ENCODE measurements at regions not wholly inside any gene's neighbourhood (a gene's known extent, or its start where the extent isn't known, plus 50 kb on each side); places are given as distances from the start of the nearest gene placed in this dataset.

DNA sequence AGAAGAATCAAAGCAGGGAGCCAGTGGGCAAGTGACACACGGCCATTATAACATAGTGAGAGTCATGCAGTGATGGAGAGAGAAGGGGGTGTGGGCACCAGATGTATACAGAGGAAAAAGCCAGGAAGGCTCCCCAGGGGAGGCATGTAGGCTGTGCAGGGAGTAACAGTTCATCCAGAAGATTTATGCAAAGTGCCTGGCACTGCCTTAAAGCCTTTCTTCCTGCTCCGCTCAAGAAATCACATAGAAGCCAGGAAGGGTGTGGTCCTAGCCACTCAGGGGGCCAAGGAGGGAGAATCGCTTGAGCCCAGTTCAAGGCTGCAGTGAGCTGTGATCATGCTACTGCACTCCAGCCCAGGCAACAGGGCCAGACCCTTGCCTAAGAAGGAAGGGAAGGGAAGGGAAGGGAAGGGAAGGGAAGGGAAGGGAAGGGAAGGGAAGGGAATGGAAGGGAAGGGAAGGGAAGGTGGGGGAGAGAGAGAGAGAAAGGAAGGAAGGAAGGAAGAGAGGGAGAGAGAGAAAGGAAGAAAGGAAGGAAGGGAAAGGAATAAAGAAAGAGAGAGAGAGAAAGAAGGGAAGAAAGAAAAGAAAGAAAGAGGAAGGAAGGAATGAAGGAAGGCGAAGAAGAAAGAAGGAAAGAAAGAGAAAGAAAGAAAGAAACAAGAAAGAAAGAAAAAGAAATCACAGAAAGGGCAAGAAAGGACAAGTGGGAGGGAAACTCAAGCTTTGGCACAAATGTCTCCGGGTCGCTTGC, 89.8 kb downstream of the LHX2 start:
- ATAC-seq: no peak
- TF ChIP-seq, protein P1, sequence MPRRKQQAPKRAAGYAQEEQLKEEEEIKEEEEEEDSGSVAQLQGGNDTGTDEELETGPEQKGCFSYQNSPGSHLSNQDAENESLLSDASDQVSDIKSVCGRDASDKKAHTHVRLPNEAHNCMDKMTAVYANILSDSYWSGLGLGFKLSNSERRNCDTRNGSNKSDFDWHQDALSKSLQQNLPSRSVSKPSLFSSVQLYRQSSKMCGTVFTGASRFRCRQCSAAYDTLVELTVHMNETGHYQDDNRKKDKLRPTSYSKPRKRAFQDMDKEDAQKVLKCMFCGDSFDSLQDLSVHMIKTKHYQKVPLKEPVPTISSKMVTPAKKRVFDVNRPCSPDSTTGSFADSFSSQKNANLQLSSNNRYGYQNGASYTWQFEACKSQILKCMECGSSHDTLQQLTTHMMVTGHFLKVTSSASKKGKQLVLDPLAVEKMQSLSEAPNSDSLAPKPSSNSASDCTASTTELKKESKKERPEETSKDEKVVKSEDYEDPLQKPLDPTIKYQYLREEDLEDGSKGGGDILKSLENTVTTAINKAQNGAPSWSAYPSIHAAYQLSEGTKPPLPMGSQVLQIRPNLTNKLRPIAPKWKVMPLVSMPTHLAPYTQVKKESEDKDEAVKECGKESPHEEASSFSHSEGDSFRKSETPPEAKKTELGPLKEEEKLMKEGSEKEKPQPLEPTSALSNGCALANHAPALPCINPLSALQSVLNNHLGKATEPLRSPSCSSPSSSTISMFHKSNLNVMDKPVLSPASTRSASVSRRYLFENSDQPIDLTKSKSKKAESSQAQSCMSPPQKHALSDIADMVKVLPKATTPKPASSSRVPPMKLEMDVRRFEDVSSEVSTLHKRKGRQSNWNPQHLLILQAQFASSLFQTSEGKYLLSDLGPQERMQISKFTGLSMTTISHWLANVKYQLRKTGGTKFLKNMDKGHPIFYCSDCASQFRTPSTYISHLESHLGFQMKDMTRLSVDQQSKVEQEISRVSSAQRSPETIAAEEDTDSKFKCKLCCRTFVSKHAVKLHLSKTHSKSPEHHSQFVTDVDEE (CRISPR knock-in tag; IDR thresholded peaks at IDR 0.05): no peak

DNA sequence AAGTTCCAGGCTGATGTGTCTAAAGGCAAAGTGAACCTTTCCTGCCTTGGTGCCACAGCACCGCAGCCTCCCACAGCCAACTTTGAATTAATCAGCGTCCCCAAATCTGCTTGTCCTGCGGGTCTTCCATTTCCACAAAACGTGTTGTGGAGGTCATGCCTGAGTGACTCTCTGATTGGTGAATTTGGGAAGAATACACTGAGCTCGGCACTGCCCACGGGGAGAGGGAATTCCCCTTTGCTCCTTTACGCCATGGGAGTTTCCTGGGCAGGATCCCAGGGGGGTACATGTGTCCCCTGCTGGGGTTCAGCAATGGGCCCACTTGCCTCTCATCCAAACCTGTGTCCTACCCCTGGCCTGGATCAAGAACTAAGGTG, 90.4 kb downstream of the LHX2 start:
- TF ChIP-seq, protein P2, sequence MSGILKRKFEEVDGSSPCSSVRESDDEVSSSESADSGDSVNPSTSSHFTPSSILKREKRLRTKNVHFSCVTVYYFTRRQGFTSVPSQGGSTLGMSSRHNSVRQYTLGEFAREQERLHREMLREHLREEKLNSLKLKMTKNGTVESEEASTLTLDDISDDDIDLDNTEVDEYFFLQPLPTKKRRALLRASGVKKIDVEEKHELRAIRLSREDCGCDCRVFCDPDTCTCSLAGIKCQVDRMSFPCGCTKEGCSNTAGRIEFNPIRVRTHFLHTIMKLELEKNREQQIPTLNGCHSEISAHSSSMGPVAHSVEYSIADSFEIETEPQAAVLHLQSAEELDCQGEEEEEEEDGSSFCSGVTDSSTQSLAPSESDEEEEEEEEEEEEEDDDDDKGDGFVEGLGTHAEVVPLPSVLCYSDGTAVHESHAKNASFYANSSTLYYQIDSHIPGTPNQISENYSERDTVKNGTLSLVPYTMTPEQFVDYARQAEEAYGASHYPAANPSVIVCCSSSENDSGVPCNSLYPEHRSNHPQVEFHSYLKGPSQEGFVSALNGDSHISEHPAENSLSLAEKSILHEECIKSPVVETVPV (CRISPR knock-in tag; IDR thresholded peaks at IDR 0.05): no peak
- TF ChIP-seq ESRRG (CRISPR knock-in tag; IDR thresholded peaks at IDR 0.05): no peak
- TF ChIP-seq ZC3H10 (CRISPR knock-in tag; IDR thresholded peaks at IDR 0.05): no peak
- no peak for TF ChIP-seq TCF4 (CRISPR knock-in tag; IDR thresholded peaks at IDR 0.05; ENCODE audit: borderline replicate concordance)
- TF ChIP-seq, protein P3, sequence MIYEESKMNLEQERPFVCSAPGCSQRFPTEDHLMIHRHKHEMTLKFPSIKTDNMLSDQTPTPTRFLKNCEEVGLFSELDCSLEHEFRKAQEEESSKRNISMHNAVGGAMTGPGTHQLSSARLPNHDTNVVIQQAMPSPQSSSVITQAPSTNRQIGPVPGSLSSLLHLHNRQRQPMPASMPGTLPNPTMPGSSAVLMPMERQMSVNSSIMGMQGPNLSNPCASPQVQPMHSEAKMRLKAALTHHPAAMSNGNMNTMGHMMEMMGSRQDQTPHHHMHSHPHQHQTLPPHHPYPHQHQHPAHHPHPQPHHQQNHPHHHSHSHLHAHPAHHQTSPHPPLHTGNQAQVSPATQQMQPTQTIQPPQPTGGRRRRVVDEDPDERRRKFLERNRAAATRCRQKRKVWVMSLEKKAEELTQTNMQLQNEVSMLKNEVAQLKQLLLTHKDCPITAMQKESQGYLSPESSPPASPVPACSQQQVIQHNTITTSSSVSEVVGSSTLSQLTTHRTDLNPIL (CRISPR knock-in tag; IDR thresholded peaks at IDR 0.05; ENCODE audit: low read depth): no peak
- TF ChIP-seq OSR1 (CRISPR knock-in tag; IDR thresholded peaks at IDR 0.05): no peak
- no peak for TF ChIP-seq PPARA (CRISPR knock-in tag; IDR thresholded peaks at IDR 0.05; ENCODE audit: borderline replicate concordance)
- TF ChIP-seq TOX (CRISPR knock-in tag; IDR thresholded peaks at IDR 0.05; ENCODE audit: borderline replicate concordance): no peak
- TF ChIP-seq SNAI2 (CRISPR knock-in tag; IDR thresholded peaks at IDR 0.05): no peak
- TF ChIP-seq CSDC2 (CRISPR knock-in tag; IDR thresholded peaks at IDR 0.05): no peak
- no peak for TF ChIP-seq ZFP3 (CRISPR knock-in tag; IDR thresholded peaks at IDR 0.05)
- no peak for TF ChIP-seq ZNF565 (CRISPR knock-in tag; conservative IDR thresholded peaks at IDR 0.05; ENCODE audit: low read depth)

DNA sequence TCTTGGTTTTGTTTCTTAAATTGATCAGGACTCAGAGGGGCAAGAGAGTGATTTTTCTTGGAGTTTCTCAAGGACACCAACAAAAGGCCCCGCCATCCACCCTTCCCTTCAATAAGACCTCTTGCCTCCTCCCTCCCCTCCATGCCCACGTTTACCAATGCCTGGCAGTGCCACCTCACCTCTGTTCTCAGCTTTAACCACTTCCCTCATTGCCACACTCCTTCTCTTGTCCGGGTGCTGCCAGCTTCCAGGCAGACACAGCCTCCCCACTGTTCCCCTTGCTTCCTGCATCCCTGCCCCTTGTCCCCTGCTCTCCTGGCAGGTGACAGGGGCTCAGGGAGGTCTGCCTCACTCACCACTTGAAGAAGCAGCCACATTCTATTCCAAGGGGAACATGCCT, 90.8 kb downstream of the LHX2 start:
- TF ChIP-seq RARB (CRISPR knock-in tag; IDR thresholded peaks at IDR 0.05): no peak
- TF ChIP-seq, protein P2 (CRISPR knock-in tag; IDR thresholded peaks at IDR 0.05): no peak
- TF ChIP-seq, protein P1 (CRISPR knock-in tag; IDR thresholded peaks at IDR 0.05): no peak
- TF ChIP-seq CSDC2 (CRISPR knock-in tag; IDR thresholded peaks at IDR 0.05): no peak
- no peak for TF ChIP-seq ZNF8 (CRISPR knock-in tag; IDR thresholded peaks at IDR 0.05)
- TF ChIP-seq, protein P3 (CRISPR knock-in tag; IDR thresholded peaks at IDR 0.05; ENCODE audit: low read depth): no peak
- TF ChIP-seq, protein P4, sequence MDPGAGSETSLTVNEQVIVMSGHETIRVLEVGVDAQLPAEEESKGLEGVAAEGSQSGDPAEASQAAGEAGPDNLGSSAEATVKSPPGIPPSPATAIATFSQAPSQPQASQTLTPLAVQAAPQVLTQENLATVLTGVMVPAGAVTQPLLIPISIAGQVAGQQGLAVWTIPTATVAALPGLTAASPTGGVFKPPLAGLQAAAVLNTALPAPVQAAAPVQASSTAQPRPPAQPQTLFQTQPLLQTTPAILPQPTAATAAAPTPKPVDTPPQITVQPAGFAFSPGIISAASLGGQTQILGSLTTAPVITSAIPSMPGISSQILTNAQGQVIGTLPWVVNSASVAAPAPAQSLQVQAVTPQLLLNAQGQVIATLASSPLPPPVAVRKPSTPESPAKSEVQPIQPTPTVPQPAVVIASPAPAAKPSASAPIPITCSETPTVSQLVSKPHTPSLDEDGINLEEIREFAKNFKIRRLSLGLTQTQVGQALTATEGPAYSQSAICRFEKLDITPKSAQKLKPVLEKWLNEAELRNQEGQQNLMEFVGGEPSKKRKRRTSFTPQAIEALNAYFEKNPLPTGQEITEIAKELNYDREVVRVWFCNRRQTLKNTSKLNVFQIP (CRISPR knock-in tag; IDR thresholded peaks at IDR 0.05; ENCODE audit: borderline replicate concordance, low read depth): no peak
- TF ChIP-seq ARNTL (CRISPR knock-in tag; IDR thresholded peaks at IDR 0.05; ENCODE audit: borderline replicate concordance, low read depth): no peak
- TF ChIP-seq TOX (CRISPR knock-in tag; IDR thresholded peaks at IDR 0.05; ENCODE audit: borderline replicate concordance): no peak
- TF ChIP-seq SNAI2 (CRISPR knock-in tag; IDR thresholded peaks at IDR 0.05): no peak
- no peak for TF ChIP-seq PPARA (CRISPR knock-in tag; IDR thresholded peaks at IDR 0.05; ENCODE audit: borderline replicate concordance)
- TF ChIP-seq OSR1 (CRISPR knock-in tag; IDR thresholded peaks at IDR 0.05): no peak
- no peak for TF ChIP-seq ZNF70 (CRISPR knock-in tag; IDR thresholded peaks at IDR 0.05)
- ATAC-seq: no peak

More for the DNA sequence above, 90.4 kb downstream of the LHX2 start:
- ATAC-seq: no peak
